Epidermal melanocyte (primary cell): ENCODE measurements at regions not wholly inside any gene's neighbourhood (a gene's known extent, or its start where the extent isn't known, plus 50 kb on each side); places are given as distances from the start of the nearest gene placed in this dataset.

ENCODE experiments used
- DNase-seq: peaks from one replicate; pipeline ENCODE4 v3.0.0; 2011; ENCODE audit warnings: low spot score; ENCODE audit not compliant: insufficient read length

DNA sequence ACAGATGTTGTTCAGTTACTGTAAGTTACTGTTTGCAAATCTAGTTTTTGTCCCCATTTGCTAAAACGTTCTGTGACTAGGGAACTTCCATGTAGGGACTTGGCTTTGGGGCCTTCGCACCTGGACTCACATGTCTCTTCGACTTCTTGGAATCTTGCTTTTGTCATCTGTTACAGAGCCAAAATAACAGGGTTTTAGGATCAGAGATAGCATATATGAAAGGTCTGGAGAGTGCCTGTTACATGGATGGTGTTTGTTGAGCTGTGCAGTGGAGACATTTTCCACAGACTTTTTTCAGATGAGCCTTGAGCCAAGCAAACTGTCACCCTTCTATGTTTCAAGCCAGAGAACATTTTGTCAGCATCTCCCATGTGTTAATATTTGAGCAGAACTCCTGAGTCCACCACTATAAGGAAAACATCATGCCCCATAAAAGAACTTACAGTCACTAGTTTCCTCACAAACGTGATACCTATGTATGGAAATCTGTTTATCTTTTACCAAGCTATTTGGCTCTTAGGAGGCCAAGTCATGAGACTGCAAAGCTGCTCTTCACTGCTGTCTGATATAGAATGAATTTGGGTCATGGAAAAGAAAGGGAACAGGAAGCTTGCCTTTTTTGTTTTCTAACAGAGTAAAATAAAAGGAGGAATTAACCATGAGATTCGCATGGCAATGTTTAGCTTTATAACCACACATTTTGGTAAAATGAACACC, 818.6 kb upstream of the IGFBP3 start:
- no peak for DNase-seq

DNA sequence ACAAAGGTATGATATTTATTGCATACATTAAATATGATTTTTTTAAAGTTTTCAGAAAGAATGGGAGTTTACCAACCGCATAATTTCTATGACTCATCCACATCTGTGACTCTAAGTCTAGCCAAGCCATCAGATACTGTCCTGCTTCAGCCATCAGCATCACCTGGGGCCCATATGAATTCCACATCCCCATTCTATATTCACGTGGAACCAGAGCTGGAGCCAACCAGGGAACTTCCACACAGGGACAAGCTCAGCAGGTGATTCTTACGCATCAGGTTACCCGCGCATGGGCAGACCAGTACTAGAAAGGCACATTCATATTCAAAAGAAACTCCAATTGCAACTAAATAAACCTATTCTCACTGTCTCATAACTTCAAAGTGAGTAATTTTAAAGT, 817.7 kb upstream of the IGFBP3 start:
- DNase-seq = no peak

DNA sequence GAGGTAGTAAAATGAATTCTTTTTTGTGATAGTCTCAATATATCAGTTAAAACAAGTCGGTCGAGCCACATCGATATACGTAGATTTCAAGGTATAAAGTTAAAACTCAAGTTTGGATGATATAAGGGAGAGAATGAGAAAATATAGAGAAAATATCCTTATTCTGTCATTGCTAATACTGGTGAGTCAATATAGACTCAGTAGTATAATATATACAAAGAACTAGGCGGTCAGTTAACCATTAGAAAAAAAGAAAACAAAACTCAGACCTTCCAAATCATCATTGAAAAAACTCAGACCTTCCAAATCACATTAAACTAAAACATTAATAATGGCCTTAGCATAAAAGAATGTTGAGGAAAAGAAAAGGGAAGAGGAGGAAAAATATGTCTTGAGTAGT, 817.1 kb upstream of the IGFBP3 start:
- no peak for DNase-seq

DNA sequence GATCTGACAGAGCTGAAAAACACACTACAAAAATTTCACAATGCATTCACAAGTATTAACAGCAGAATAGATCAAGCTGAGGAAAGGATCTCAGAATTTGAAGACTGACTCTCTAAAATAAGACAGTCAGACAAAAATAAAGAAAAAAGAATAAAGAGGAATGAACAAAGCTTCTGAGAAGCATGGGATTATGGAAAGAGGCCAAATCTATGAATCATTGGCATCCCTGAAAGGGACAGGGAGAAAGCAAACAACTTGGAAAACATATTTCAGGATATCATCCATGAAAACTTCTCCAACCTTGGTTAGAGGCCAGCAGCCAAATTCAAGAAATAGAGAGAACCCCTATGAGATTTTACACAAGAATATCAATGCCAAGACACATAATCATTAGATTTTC, 804.8 kb upstream of the IGFBP3 start:
- DNase-seq = no peak

DNA sequence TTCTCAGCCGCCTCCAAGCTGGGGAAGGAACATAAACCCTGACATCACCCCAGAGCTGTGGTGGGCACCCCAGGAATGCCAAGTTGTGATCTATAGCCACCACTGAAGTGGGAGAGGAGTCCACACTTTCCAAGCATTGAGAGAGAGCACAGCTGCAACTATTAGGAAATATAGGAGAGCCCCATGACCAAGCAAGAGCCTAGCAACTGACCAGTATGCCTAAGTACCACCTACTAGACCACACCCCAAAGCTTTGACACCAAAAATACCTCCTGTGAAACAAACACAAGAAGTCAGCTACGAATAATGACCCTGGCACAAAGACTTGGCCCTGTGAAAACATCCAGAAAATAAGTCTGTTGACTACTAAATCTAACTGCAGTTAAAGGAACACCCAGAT, 804.1 kb upstream of the IGFBP3 start:
- no peak for DNase-seq

DNA sequence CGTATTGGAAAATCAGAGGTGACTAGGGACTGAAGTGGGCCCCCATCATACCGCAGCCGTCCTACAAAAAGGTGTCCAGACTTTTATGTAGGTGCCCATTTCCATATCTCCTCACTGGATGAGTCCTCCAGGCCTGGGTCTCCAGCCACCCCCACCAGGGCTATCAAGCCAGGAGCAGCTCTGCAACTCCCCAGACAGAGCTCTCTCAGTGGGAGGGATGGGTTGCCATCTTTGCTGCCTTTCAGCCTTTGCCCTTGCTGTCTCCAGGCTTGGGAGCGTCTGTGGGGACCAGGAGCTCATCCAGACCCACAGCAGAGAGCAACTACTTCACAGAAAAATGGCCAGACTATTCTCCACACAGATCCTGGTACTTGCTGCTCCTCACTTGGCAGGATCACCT, 802.7 kb upstream of the IGFBP3 start:
- DNase-seq = no peak

DNA sequence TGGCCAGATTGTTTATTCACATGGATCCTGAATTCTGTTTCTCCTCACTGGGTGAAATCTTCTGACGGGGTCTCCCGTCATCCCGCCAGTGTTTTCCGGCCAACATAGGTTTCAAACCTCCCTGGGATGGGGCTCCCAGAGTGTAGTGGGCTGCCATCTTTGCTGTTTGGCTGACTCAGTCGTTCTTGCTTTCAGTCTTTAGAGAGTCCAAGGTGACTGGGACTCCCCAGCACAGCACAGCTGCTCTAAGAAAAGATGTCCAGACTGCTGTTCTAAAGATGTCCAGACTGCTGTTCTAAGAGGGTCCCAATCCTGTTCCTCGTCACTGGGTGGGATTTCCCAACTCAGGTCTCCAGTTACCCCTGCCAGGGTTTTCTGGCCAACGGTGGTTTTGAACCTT, 801.9 kb upstream of the IGFBP3 start:
- DNase-seq = no peak

DNA sequence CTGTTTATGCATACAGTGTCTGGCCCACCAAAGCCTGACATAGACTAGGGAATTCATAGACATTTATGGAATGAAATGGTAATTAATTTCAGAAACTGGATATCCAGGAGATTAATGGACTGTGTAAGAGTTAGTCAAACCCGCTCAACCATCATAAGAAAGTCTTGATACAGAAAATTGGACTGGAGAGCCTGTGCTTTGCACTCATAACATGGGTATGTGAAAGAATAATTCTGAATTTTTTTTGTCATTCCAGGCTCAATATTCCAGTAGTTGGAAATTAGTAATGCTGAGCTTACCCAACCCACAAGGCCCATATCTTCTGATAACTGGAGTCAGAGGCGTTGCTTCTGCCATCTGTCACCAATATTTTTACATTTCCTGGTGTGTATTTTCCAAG, 799.7 kb upstream of the IGFBP3 start:
- DNase-seq = no peak

DNA sequence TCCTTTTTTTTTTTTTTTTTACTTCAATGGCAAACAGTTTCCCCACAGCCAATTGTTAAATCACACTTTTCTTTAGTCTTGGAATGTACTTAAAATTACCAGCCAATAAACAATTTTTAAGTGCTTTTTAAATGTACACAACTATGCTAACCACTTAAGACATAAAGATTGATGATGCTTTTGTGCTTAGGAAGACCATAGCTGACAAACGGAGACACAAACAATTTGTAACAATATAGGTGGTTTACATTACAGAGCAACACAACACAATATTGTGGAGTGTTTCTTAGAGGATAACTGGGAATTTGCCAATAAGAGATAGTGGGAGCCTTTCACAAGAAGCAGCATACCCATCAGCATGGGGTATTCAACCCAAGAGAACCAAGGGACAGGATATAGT, 798.5 kb upstream of the IGFBP3 start:
- no peak for DNase-seq

DNA sequence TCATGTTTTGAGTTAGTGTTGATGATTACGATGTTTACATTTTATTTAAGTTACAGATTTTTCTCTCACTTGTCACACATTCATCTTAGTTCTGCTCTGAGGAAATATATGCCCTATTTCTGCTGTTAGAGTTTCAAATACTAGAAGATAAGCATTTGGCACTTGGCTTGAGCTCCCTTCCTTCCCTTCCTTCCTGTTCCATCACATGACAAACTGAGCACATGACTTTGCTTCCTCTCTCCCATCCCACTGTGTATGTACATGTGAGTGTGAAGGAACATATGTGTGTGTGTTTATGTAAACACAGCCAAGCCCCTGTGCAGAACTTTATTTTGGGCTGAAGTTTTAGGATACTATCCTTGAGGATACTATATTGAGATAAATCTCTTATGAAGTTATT, 795.9 kb upstream of the IGFBP3 start:
- no peak for DNase-seq

DNA sequence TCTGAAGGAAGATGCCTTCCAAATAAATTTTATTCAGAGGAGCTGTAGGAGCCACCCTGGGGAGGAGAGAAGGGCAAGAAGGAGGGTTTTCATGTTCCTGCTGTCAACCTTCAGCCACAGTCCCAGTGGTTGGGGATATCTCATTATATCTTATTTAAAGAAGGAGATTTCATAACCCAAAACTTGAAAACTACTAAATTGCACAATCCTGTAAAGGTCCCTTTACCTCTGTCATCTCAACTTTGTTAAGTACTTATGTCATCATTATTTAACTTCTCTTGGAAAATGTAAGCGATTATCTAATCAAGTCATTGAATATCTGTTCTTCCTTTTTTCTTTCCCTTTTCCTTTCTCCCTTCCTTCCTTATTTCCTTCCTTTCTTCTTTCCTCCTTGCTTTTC, 794.5 kb upstream of the IGFBP3 start:
- no peak for DNase-seq

DNA sequence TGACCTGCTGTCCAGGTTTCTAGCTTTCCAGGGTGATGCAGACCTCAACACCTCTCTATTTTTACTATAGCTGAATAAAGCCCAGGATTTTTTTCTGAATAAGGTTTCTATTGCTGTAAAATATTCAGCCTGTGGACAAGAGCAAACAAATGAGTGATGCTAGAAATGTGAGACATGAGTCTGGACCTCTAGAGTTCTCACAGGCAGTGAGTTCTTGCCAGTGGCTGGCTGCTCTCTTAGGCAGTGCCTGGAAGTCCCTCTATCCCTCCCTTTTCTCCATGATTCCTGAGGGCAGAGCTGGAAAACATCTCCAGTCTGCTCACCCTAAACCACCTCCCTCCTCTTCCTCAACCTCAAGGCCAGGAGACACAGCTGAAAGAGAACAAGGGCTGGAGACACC, 793.8 kb upstream of the IGFBP3 start:
- no peak for DNase-seq

DNA sequence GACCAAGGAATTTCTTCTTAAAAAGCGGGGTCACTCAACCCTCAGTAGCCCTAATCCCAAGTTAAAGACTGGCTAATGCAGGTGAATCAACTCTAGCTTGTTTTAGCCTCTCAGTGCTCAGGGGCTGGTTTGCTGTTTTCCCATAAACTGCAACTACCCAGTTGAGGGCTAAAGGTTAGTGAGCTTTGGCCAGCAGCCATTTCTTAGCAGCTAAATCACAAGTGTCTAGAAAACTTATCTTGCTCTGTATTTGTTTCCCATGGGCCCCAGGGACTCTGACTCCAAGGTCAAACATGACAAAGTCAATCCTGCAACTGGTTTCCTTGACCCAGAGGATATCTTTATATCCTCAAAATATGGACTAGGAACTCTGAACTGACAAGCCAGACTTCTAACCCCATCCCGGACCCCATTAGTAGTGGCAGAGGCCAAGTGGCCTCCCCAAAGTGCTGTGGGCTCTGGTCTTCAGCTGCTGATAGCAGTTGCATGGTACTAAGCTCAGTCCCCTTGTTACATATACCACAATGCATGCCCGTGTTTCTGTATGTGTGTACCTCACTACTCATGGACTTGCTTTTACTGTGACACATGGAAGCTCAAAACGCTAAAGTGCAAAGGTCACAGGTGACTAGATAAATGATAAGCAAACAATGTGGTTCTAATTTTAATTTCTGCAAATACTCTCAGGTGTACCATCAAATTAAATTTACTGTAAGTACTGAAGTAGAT, 793.0 kb upstream of the IGFBP3 start:
- DNase-seq = no peak

DNA sequence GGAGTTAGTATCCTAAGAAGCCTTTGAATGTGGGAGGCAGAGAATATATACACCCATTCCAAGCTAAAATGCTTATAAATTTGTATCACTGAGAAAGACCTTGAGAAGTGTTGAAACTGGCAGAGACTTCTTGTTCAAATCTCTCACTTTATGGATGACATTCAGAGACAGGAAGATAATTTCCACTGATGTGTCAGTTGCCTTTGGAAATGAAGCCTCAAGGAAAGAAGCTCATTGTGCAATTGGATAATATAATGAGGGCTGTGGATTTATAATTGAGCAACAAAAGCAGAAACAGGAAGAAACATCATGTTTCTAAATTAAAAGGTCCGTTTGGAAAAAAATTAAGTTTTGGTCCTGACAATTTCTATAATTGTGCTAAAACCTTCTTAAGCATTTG, 789.9 kb upstream of the IGFBP3 start:
- no peak for DNase-seq

DNA sequence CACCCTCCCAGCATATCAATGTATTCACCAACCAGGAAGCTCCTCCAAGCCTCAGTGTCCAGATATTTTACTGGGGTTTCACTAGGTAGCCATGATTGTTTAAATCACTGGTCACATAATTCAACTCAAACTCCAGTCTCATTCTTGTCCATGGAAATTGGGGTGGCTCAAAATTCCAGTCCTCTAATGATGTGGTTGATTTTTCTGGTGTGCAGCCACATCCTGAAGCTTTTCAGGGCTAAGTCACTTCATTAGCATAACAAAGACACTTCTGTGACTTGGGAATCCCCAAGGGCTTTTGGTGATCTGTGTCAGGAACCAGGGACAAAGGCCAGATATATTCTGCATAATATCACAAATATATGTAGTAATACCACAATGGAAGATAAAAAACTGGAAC, 786.9 kb upstream of the IGFBP3 start:
- DNase-seq = no peak

DNA sequence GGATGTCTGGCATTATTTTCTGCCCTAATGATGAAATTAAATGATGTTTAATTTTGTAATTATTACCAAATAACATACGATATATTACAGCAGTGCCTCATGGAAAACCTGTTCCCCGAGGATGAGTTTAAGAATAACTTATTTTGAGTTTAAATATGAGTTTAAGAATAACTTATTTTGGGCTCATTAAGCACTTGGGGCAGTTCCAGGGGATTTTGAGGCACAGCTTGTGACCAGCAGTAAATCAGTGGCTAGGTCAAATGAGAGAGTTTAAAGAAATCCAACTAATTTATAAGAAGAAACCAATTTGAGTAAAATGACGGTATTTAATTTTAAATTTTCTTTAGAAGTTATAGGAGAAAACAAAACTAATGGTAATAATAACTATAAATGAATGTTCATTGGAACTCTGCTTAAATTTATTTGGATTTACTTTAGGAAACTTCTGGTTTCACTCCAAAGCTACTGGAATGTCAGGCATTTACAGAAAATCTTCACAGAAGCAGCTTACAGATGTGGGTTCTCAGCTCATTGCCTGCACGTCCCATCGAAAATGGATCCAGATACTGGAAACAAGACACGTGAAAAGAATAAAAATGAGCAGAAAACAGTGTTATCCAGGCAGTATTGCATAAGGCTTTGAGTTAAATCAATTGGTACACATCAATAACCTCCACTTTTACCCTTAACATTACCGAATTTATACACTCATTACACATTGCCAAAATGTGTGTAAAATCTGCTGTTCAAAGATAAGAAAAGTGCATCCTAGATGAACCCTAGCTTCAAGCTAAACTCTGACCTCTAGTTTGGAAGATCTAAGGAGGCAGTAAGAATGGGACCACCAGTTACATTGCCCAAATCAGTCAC, 784.5 kb upstream of the IGFBP3 start:
- no peak for DNase-seq

DNA sequence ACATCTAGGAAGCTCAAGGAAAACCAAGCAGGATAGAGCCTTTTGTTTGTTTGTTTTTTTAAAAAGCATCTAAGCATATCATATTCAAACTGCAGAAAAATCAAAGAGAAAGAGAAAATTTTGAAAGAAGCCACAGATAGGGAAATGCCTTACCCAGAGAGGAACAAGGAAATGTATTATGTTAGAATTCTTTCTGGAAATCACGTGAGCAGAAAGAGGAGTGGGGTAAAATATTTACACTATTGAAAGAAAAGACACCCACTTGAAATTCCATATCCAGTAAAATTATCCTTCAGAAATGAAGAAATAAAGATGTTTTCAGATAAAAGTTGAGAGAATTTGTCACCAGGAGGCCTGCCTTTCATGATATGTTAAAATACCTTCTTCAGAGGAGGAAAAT, 775.7 kb upstream of the IGFBP3 start:
- no peak for DNase-seq

DNA sequence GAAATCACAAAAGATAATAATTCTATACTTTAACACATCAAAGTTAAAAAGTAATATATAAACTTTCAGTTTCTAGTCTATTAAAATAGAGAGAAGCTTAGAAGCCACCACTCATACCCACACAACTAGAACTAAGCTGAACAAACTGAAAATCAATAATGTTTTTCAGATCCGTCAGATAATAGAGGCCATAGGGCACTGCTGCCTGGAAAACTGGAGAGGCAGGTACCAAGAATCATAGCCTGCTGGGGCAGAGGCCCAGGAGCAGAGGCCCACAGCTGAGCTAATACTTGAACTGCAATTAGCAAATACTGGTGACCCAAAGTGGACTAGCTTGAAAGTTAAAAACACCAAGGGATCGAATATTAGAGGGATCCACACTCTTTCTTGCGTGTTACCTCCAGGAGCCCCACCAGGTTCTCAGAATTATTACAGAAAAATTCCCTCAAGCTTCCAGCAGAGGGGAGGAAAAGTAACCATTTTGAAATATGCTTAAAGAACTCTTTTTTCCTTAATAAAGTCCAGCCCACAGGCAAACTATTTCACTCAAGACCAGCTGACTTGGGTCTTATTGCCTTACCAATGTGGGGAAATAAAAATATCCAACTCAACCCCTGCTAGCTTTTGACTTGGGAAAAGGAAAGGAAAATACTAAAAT, 774.1 kb upstream of the IGFBP3 start:
- no peak for DNase-seq

DNA sequence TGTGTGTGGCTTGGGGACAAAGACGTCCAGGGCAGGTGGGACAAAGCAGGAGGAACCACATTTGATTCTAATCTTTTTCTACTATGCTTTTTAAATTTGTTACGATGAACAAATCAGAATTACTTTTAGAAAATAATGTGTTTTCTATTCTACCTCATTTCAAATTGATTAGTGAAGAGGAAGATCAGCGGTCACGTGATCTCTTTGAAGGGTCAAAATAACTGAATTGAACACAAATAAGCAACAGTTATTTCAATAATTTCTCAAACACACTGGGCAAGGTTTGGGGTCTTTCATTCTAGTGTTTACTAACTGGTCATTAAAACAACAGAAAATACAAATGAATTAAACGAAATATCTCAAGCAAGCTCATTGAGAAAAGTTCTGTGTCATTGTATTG, 773.0 kb upstream of the IGFBP3 start:
- DNase-seq = no peak

DNA sequence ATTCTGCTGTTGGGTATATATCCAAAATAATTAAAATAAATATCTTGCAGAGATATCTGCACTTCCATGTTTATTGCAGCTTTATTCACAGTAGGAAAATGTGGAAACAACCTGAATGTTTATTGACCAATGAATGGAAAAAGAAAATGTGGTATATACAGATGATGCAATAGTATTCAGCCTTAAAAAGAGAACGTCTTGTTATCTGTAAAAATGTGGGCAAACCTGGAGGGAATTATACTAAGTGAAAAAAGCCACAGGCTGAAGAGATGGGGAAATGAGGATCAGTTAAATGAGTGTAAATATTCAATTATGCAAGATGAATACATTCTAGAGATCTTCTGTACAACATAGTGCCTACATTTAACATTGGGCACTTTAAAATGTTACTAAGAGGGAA, 766.1 kb upstream of the IGFBP3 start:
- DNase-seq = no peak

DNA sequence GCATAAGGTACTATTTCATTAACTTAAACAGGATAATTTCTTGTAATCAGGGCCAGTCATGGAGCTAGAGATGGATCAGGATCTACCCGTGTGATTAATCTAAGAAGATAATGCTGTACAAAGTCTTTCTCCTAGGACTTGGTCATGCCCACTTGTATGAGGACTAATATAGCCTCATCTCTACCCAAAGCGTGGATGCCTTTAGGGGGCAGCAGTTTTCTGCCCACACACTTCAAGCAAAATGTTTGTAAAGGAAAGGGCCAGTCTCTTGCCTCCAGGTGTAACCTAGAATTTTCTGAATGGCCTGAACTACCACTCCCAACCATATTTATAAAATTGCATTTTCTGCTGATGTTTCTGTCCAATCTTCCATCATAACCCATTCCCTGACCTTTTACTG, 764.0 kb upstream of the IGFBP3 start:
- no peak for DNase-seq
